ENCODE measurements at regions not wholly inside any gene's neighbourhood (a gene's known extent, or its start where the extent isn't known, plus 50 kb on each side); places are given as distances from the start of the nearest gene placed in this dataset.

DNA sequence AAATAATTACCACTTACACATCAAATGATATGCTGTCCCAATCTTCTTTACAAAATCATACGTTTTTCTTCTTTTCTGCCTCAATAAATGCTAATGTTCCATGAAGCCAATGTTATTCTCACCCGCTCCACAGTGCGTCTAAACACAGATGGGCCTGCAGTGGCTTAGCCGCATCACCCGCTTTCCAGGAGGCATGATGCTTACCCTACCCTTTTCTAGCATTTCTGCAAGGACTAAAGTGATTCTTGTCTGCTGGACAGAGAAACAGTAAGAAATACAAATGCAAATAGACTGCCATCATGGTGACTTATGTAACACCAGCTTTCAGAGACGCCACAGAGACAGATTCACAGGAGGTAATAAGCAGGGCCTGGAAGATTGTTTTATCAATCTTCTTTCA, 104.4 kb downstream of the RNASET2 start:
- Histone ChIP-seq H3K27me3 (ENCODE audit: control insufficient read depth, extremely low read depth, insufficient read depth, low read length) (no peaks in the 10 kb centered on the region), H3K4me2 (ENCODE audit: control insufficient read depth, extremely low read depth, insufficient read depth, low read depth, low read length) (no peak overlapping the region), H3K36me3 (ENCODE audit: control insufficient read depth in 2 of 2, extremely low read depth in 1 of 2, insufficient read depth in 2 of 2, low read length in 2 of 2) (no peaks in the 10 kb centered on the region), H3K9me1 (ENCODE audit: control insufficient read depth, extremely low read depth, insufficient read depth, low read length) (no peaks in the 10 kb centered on the region), H3K9me3 (ENCODE audit: control insufficient read depth, low read depth, low read length) (no peaks in the 10 kb centered on the region), H4K20me1 (ENCODE audit: control insufficient read depth, extremely low read depth, insufficient read depth, low read length) (no peaks in the 10 kb centered on the region), H3K9ac (ENCODE audit: control insufficient read depth, extremely low read depth, insufficient read depth, low read length) (no peak overlapping the region), H3K79me2 (ENCODE audit: control insufficient read depth, insufficient read depth, low read length) (no peaks in the 10 kb centered on the region), H2AFZ (ENCODE audit: control insufficient read depth, low read length) (no peak overlapping the region), H3K4me1 (ENCODE audit: control insufficient read depth, extremely low read depth, insufficient read depth, low read length) (no peaks in the 10 kb centered on the region), H3K27ac (ENCODE audit: control insufficient read depth, insufficient read depth, low read length) (no peak overlapping the region), H3K4me3 (ENCODE audit: control insufficient read depth in 2 of 3, extremely low read depth in 1 of 3, insufficient read depth in 2 of 3, low read depth in 1 of 3, low read length in 3 of 3) (no peak overlapping the region)
- no peak for TF ChIP-seq EZH2 (IDR thresholded peaks at IDR 0.05; ENCODE audit: low read length)
- no peak for TF ChIP-seq CTCF (optimal IDR thresholded peaks at IDR 0.05 in 1 of 3, IDR thresholded peaks at IDR 0.05 in 1 of 3, conservative IDR thresholded peaks at IDR 0.05 in 1 of 3; ENCODE audit: extremely low read depth in 1 of 3, insufficient read depth in 2 of 3, low read length in 3 of 3)
- dilution Hi-C loops (cut with MboI; ENCODE audit: extremely low pct_ligation_motif_present, low sequenced_read_pairs), result no loop called here
- FAIRE-seq (no peak), DNase-seq (ENCODE audit: low read depth, low spot score) (no peak)

GRCh38 chr6:166851426-166851825, 104.9 kb downstream of the RNASET2 start:
- no peaks in the 10 kb centered on the region for H3K9me1 ChIP-seq (ENCODE audit: control insufficient read depth, extremely low read depth, insufficient read depth, low read length)
- H3K4me3 ChIP-seq (ENCODE audit: control insufficient read depth in 2 of 3, extremely low read depth in 1 of 3, insufficient read depth in 2 of 3, low read depth in 1 of 3, low read length in 3 of 3), result no peak overlapping the region
- H3K4me2 ChIP-seq (ENCODE audit: control insufficient read depth, extremely low read depth, insufficient read depth, low read depth, low read length), result no peak overlapping the region
- H2AFZ ChIP-seq (ENCODE audit: control insufficient read depth, low read length), result no peak overlapping the region
- DNase-seq (ENCODE audit: low read depth, low spot score), result no peak
- dilution Hi-C loops (cut with MboI; ENCODE audit: extremely low pct_ligation_motif_present, low sequenced_read_pairs), result no loop called here
- H3K36me3 ChIP-seq (ENCODE audit: control insufficient read depth in 2 of 2, extremely low read depth in 1 of 2, insufficient read depth in 2 of 2, low read length in 2 of 2), result no peaks in the 10 kb centered on the region
- H3K9ac ChIP-seq (ENCODE audit: control insufficient read depth, extremely low read depth, insufficient read depth, low read length), result no peak overlapping the region
- no peak for FAIRE-seq
- H3K27me3 ChIP-seq (ENCODE audit: control insufficient read depth, extremely low read depth, insufficient read depth, low read length), result no peaks in the 10 kb centered on the region
- no peaks in the 10 kb centered on the region for H3K79me2 ChIP-seq (ENCODE audit: control insufficient read depth, insufficient read depth, low read length)
- H3K4me1 ChIP-seq (ENCODE audit: control insufficient read depth, extremely low read depth, insufficient read depth, low read length), result no peaks in the 10 kb centered on the region
- no peak overlapping the region for H3K27ac ChIP-seq (ENCODE audit: control insufficient read depth, insufficient read depth, low read length)
- H4K20me1 ChIP-seq (ENCODE audit: control insufficient read depth, extremely low read depth, insufficient read depth, low read length), result no peaks in the 10 kb centered on the region
- no peaks in the 10 kb centered on the region for H3K9me3 ChIP-seq (ENCODE audit: control insufficient read depth, low read depth, low read length)
- no peak for TF ChIP-seq CTCF (optimal IDR thresholded peaks at IDR 0.05 in 1 of 3, IDR thresholded peaks at IDR 0.05 in 1 of 3, conservative IDR thresholded peaks at IDR 0.05 in 1 of 3; ENCODE audit: extremely low read depth in 1 of 3, insufficient read depth in 2 of 3, low read length in 3 of 3)

Data from keratinocyte (primary cell).